ENCODE measurements at regions not wholly inside any gene's neighbourhood (a gene's known extent, or its start where the extent isn't known, plus 50 kb on each side); places are given as distances from the start of the nearest gene placed in this dataset.

DNA sequence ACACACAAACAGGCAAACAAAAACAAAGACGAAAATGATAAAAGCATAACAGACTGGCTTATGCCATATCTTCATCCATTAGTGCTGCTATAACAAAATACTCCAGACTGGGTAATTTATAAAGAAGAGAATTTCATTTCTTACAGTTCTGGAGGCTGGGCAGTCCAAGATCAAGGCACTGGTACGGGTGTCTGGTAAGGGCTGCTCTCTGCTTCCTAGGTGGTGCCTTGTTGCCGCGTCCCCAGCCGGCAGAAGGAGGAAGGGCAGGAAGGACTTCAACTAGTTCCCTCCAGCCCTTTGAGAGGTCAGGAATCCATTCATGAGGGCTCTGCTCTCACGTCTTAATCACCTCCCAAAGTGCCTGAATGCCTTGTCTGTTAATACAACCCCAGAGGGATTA, 122.6 kb downstream of the BOD1 start:
- Histone ChIP-seq H3K27me3 (ENCODE audit: control insufficient read depth, insufficient read depth, low read length) (no peaks in the 10 kb centered on the region), H3K36me3 (ENCODE audit: control insufficient read depth, insufficient read depth, low read length) (no peaks in the 10 kb centered on the region), H3K4me3 (ENCODE audit: low read depth, low read length) (no peak overlapping the region)
- DNase-seq (ENCODE audit: low read depth) = no peak
- TF ChIP-seq, protein P1, sequence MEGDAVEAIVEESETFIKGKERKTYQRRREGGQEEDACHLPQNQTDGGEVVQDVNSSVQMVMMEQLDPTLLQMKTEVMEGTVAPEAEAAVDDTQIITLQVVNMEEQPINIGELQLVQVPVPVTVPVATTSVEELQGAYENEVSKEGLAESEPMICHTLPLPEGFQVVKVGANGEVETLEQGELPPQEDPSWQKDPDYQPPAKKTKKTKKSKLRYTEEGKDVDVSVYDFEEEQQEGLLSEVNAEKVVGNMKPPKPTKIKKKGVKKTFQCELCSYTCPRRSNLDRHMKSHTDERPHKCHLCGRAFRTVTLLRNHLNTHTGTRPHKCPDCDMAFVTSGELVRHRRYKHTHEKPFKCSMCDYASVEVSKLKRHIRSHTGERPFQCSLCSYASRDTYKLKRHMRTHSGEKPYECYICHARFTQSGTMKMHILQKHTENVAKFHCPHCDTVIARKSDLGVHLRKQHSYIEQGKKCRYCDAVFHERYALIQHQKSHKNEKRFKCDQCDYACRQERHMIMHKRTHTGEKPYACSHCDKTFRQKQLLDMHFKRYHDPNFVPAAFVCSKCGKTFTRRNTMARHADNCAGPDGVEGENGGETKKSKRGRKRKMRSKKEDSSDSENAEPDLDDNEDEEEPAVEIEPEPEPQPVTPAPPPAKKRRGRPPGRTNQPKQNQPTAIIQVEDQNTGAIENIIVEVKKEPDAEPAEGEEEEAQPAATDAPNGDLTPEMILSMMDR (IDR thresholded peaks at IDR 0.05; ENCODE audit: insufficient read depth, low read length, severe bottlenecking) = no peak
- FAIRE-seq = no peak

DNA sequence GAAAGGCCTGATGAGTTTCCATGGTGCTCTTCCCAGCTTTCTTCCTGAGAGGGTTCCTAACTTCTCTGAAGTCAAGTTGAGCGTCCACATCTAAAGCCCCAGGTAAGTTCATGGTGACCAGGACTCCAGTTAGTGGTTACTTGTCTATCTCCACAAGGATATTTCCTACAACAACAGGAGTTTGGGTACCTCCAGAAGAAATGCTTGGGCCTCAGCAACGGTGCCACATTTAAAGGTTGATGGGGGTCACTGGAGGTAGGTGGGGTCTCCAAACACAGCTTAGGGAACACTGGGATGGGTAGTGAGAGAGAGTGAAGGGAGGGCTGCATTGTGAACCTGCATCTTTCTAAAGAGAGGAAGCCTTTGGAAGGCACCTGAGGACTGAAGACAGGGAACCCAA, 123.4 kb downstream of the BOD1 start:
- FAIRE-seq (no peak), DNase-seq (ENCODE audit: low read depth) (no peak)
- Histone ChIP-seq H3K4me3 (ENCODE audit: low read depth, low read length) (no peak overlapping the region), H3K36me3 (ENCODE audit: control insufficient read depth, insufficient read depth, low read length) (no peaks in the 10 kb centered on the region), H3K27me3 (ENCODE audit: control insufficient read depth, insufficient read depth, low read length) (no peaks in the 10 kb centered on the region)
- TF ChIP-seq, protein P1 (IDR thresholded peaks at IDR 0.05; ENCODE audit: insufficient read depth, low read length, severe bottlenecking) = no peak

DNA sequence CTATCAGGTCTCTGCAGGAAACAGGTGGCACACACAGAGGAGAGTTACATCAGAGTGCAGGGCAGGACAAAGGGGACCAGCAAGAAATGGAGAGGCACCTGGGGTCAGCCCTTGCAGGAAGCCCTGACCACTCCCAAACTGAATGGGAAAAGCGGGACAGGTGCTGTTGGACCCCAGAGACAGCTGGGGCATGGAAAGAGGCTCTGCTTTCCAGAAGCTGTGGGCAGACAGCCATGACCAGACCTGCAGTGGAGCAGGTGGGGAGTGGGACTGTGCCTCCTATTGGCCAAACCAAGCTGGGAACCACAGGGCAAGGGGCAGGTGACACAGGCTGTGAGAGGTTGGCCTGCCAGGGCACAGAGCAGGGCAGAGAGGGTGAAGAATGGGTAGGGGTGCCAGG, 125.8 kb downstream of the BOD1 start:
- DNase-seq (ENCODE audit: low read depth) = no peak
- Histone ChIP-seq H3K4me3 (ENCODE audit: low read depth, low read length) (no peak overlapping the region), H3K36me3 (ENCODE audit: control insufficient read depth, insufficient read depth, low read length) (no peaks in the 10 kb centered on the region), H3K27me3 (ENCODE audit: control insufficient read depth, insufficient read depth, low read length) (no peaks in the 10 kb centered on the region)
- no peak for FAIRE-seq
- TF ChIP-seq, protein P1 (IDR thresholded peaks at IDR 0.05; ENCODE audit: insufficient read depth, low read length, severe bottlenecking) = no peak

DNA sequence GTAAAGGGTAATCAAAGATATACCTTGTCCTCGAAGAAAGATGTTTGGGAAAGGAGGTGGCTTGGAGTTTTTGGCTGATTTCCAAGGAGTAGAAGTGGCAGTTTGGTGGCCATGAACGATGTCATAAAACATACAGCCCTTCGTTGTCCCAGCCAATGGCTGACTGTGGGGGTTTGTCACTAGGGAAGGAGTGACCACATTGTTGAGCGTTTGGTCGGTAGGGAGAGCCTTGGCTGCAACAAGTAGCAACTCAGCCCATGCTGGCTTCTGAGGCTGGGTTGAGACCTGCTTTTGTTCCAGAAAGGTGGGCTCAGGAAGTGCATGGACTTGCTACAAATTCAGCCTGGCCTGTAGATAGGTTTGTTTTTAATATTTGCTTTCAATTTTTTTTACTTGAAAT, 128.3 kb downstream of the BOD1 start:
- TF ChIP-seq, protein P1 (IDR thresholded peaks at IDR 0.05; ENCODE audit: insufficient read depth, low read length, severe bottlenecking) = no peak
- H3K27me3 ChIP-seq (ENCODE audit: control insufficient read depth, insufficient read depth, low read length) = no peaks in the 10 kb centered on the region
- H3K4me3 ChIP-seq (ENCODE audit: low read depth, low read length) = no peak overlapping the region
- no peak for FAIRE-seq
- no peaks in the 10 kb centered on the region for H3K36me3 ChIP-seq (ENCODE audit: control insufficient read depth, insufficient read depth, low read length)
- DNase-seq (ENCODE audit: low read depth) = no peak

DNA sequence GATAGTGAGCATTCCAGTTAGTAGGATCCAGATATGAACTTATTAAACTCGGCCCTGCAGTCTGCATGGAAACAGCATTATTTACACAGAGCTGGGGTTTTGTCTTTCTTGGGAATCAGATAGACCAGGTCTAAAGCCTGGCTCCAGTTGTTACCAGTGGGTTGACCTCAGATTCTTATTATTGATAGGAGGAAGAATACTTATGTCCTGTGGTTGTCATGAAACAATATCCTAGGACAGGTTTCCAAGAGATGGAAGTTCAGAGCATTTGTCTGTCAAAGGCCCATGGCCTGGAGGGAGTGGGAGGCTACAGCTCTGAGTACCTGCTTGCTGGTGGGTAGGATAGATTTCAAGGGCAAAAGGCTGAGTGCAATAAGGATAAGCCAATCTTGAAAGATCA, 129.2 kb downstream of the BOD1 start:
- TF ChIP-seq, protein P1 (IDR thresholded peaks at IDR 0.05; ENCODE audit: insufficient read depth, low read length, severe bottlenecking) = no peak
- FAIRE-seq (no peak), DNase-seq (ENCODE audit: low read depth) (no peak)
- Histone ChIP-seq H3K4me3 (ENCODE audit: low read depth, low read length) (no peak overlapping the region), H3K36me3 (ENCODE audit: control insufficient read depth, insufficient read depth, low read length) (no peaks in the 10 kb centered on the region), H3K27me3 (ENCODE audit: control insufficient read depth, insufficient read depth, low read length) (no peaks in the 10 kb centered on the region)

DNA sequence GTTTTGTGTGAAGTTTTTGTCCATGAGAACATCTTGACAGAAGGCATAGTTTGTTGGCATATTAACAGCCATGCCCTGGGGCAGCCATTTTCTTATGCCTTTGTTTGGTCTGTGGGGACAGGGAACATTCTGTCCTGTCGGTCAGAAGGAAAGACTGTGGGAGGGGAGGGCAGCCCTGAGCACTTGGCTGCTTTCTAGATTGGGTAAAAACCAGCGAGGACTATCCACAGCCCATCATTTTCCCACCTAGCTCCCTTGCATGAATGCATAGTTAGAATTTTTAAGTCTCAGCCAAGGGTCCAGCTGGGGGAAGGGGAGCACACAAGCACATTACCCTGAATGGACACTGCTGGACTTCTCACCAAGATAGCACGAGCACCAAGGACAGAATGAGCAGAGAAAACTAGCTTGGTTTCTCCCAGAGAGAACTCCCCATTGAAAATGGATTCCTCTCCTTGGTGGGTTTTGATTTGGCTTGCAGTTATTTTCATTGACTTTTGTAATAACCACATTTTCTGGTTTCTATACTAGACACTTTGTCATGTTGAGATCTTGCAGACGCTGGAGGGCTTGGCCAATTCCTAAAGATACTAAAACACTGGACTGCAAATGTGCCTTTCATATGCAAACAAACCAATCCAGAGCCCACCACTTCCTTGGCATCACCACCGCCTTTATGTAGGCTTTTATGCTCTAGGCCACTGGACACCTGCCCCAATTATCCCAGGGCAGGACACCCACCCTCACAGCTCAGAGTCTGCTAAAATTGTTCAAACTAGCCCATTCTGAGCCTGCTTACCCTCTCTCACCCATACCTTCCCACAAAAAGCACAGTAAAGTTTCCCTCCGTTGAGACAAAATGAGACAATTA, 129.9 kb downstream of the BOD1 start:
- Histone ChIP-seq H3K36me3 (ENCODE audit: control insufficient read depth, insufficient read depth, low read length) (no peaks in the 10 kb centered on the region), H3K27me3 (ENCODE audit: control insufficient read depth, insufficient read depth, low read length) (no peaks in the 10 kb centered on the region), H3K4me3 (ENCODE audit: low read depth, low read length) (no peak overlapping the region)
- no peak for FAIRE-seq
- TF ChIP-seq, protein P1 (IDR thresholded peaks at IDR 0.05; ENCODE audit: insufficient read depth, low read length, severe bottlenecking) = no peak
- DNase-seq (ENCODE audit: low read depth) = no peak
